Activated CD8-positive, alpha-beta memory T cell treated with anti-CD3 and anti-CD28 coated beads, Interleukin-2, amount 10 ng/mL, durations not matched to agents 7 days and 5 days (primary cell): ENCODE measurements at regions not wholly inside any gene's neighbourhood (a gene's known extent, or its start where the extent isn't known, plus 50 kb on each side); places are given as distances from the start of the nearest gene placed in this dataset.

Source experiments
- ATAC-seq: fragments of 150-1000 bp; cut with Tn5 transposase; one replicate; pipeline ENCODE4 v1.10.0; 2021; ENCODE audit warnings: moderate library complexity
- CTCF ChIA-PET: fragments of 350-600 bp; sonication (Branson Sonifier 250); formaldehyde crosslinking; loops from one replicate; lab custom pipeline; 2021; ENCODE audit warnings: antibody characterized with exemption; lab: Charles Lee
- DNase-seq: peaks from one replicate; pipeline ENCODE4 v3.0.0-alpha.2; 2020
- H3K27ac Mint-ChIP-seq: one replicate; pipeline ENCODE4 v1.8.0; 2021; ENCODE audit warnings: mild to moderate bottlenecking, mixed read lengths
- H3K27me3 Mint-ChIP-seq: one replicate; pipeline ENCODE4 v1.8.0; 2021; ENCODE audit warnings: mixed read lengths
- H3K36me3 Mint-ChIP-seq: one replicate; pipeline ENCODE4 v1.8.0; 2021; ENCODE audit warnings: mild to moderate bottlenecking, mixed read lengths
- H3K4me1 Mint-ChIP-seq: one replicate; pipeline ENCODE4 v1.8.0; 2021; ENCODE audit warnings: mixed read lengths
- H3K4me3 Mint-ChIP-seq: one replicate; pipeline ENCODE4 v1.8.0; 2021; ENCODE audit warnings: mild to moderate bottlenecking, moderate library complexity, mixed read lengths
- H3K9me3 Mint-ChIP-seq: one replicate; pipeline ENCODE4 v1.8.0; 2022; ENCODE audit warnings: low read depth, mixed read lengths

GRCh38 chr4:183394166-183394951 lies 50.1 kb upstream of the CDKN2AIP start:
- Mint-ChIP-seq H3K27me3 (peaks cover 23% of the 10 kb centered on the region), H3K4me3 (no peak overlapping the region), H3K9me3 (no peaks in the 10 kb centered on the region), H3K27ac (no peak overlapping the region), H3K4me1 (peaks cover 22% of the 10 kb centered on the region), H3K36me3 (no peaks in the 10 kb centered on the region)
- DNase-seq (no peak), ATAC-seq (no peak)
- CTCF ChIA-PET, result interaction anchor here (1.4 kb wide), 1 partner anchor 33 kb away, joined by 5 read pairs; no protein-coding TSS in a partner anchor
